ENCODE measurements at regions not wholly inside any gene's neighbourhood (a gene's known extent, or its start where the extent isn't known, plus 50 kb on each side); places are given as distances from the start of the nearest gene placed in this dataset.
"Not testable (repeated sequence)": the region's sequence is repeated elsewhere in the genome, so short reads cannot be mapped to it uniquely, and the experiment has no call there.

- H3K4me1 Mint-ChIP-seq: no peaks in the 10 kb centered on the region
- no peak for ATAC-seq
- no peaks in the 10 kb centered on the region for H3K36me3 Mint-ChIP-seq
- no peaks in the 10 kb centered on the region for H3K9me3 Mint-ChIP-seq
- H3K27me3 Mint-ChIP-seq: peaks cover 30% of the 10 kb centered on the region
- no peak overlapping the region for H3K4me3 Mint-ChIP-seq
- H3K27ac Mint-ChIP-seq: no peak overlapping the region
Observed at GRCh38 chr14:23863836-23864235, 89.7 kb upstream of the DHRS4 start.

DNA sequence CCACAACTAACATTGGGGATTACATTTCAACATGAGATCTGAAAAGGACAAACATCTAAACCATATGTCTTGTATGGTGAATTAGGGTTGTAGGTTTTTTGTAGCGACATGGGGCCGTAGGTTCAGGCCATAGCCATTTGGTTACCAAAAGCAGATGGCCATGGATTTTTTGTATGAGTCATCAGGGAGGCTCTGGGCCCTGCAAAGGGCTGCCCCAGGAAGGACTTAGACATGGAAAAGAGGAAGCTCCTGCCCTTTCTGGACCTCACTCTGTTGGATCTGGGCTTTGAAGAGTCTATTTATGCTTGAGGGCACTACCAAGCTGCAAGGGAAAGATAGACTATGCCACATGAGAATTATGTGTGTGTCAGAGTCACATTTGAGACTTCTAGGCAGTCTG, 89.3 kb upstream of the DHRS4 start:
- no peak for ATAC-seq
- H3K27ac Mint-ChIP-seq: no peak overlapping the region
- no peak overlapping the region for H3K4me3 Mint-ChIP-seq
- H3K4me1 Mint-ChIP-seq: no peaks in the 10 kb centered on the region
- no peaks in the 10 kb centered on the region for H3K9me3 Mint-ChIP-seq
- no peaks in the 10 kb centered on the region for H3K36me3 Mint-ChIP-seq
- H3K27me3 Mint-ChIP-seq: peaks cover 30% of the 10 kb centered on the region

DNA sequence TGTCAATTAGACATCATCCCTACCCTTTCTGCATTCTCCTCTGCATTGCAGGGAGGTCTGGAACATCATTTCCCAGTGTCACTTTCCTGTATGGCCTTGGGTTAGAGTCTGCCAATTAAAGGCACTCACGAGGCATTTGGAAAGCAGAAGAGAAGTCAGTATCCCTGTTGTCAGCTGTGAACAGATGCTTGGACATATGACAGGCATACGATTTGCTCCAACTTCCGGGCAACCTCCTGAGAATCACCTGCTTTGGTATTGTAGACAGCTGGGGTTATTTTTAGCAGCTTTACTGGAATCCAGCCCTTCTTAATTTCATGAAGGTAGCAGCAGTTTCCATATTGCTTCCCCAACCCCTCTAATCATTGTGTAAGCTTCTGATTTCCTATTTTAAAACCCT, 88.7 kb upstream of the DHRS4 start:
- H3K36me3 Mint-ChIP-seq: no peaks in the 10 kb centered on the region
- H3K27ac Mint-ChIP-seq: no peak overlapping the region
- ATAC-seq: no peak

GRCh38 chr14:23865502-23865901, 88.1 kb upstream of the DHRS4 start:
- Mint-ChIP-seq H3K4me1 (no peaks in the 10 kb centered on the region), H3K27ac (no peak overlapping the region), H3K36me3 (no peaks in the 10 kb centered on the region), H3K9me3 (peaks cover under 1% of the 10 kb centered on the region), H3K4me3 (no peak overlapping the region), H3K27me3 (peaks cover 34% of the 10 kb centered on the region)
- ATAC-seq: no peak

More for the DNA sequence above, 88.7 kb upstream of the DHRS4 start:
- H3K4me3 Mint-ChIP-seq: no peak overlapping the region
- peaks cover 32% of the 10 kb centered on the region for H3K27me3 Mint-ChIP-seq
- no peaks in the 10 kb centered on the region for H3K9me3 Mint-ChIP-seq
- no peaks in the 10 kb centered on the region for H3K4me1 Mint-ChIP-seq

GRCh38 chr14:23866269-23866668, 87.3 kb upstream of the DHRS4 start:
- Mint-ChIP-seq H3K9me3 (peaks cover 3% of the 10 kb centered on the region), H3K4me1 (no peaks in the 10 kb centered on the region), H3K4me3 (no peak overlapping the region), H3K27me3 (peaks cover 39% of the 10 kb centered on the region), H3K27ac (no peak overlapping the region), H3K36me3 (no peaks in the 10 kb centered on the region)
- no peak for ATAC-seq

- ATAC-seq: no peak
- no peak overlapping the region for H3K27ac Mint-ChIP-seq
- no peak overlapping the region for H3K4me3 Mint-ChIP-seq
- no peaks in the 10 kb centered on the region for H3K4me1 Mint-ChIP-seq
- H3K27me3 Mint-ChIP-seq: peaks cover 39% of the 10 kb centered on the region
- peaks cover 3% of the 10 kb centered on the region for H3K9me3 Mint-ChIP-seq
- no peaks in the 10 kb centered on the region for H3K36me3 Mint-ChIP-seq
Observed at GRCh38 chr14:23869078-23869719, 84.4 kb upstream of the DHRS4 start.

DNA sequence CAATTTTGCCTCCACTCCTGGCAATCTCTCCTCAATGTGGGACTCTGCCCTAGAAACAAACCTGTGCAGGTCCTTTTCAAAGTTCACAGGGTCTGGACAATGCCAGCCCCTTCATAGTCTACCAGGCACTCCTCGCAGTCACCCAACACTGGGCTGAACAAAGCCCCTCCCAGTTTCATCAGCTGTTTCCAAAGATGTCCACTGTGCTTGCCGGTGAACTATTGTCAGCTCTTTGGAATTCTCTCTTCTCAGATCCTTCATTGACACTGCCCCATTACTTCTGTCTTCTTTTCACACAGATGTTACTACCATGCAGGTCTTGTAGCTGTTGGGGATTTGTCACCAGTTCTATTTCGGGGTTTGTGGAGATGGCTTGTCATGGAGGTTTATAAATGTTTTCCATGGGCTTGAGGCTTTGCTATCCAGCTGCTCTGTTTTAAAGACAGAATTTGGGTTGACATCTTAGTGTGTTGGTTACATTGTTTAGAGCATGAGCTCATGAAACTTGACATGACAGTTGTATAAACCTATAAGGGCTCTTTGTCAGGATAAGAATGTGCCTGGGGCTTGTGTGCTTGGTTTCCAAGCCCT, 77.3 kb upstream of the DHRS4 start:
- Mint-ChIP-seq H3K36me3 (no peaks in the 10 kb centered on the region), H3K27me3 (peaks cover 10% of the 10 kb centered on the region), H3K27ac (no peak overlapping the region), H3K4me1 (no peaks in the 10 kb centered on the region), H3K4me3 (no peak overlapping the region), H3K9me3 (no peaks in the 10 kb centered on the region)
- ATAC-seq: no peak

- Mint-ChIP-seq H3K9me3 (no peaks in the 10 kb centered on the region), H3K27me3 (peaks cover 10% of the 10 kb centered on the region), H3K4me3 (no peak overlapping the region), H3K27ac (peak overlapping the region; percentile 60), H3K4me1 (no peaks in the 10 kb centered on the region), H3K36me3 (no peaks in the 10 kb centered on the region)
- peak; percentile 72 for ATAC-seq
Observed at GRCh38 chr14:23877111-23877510, 76.5 kb upstream of the DHRS4 start.

DNA sequence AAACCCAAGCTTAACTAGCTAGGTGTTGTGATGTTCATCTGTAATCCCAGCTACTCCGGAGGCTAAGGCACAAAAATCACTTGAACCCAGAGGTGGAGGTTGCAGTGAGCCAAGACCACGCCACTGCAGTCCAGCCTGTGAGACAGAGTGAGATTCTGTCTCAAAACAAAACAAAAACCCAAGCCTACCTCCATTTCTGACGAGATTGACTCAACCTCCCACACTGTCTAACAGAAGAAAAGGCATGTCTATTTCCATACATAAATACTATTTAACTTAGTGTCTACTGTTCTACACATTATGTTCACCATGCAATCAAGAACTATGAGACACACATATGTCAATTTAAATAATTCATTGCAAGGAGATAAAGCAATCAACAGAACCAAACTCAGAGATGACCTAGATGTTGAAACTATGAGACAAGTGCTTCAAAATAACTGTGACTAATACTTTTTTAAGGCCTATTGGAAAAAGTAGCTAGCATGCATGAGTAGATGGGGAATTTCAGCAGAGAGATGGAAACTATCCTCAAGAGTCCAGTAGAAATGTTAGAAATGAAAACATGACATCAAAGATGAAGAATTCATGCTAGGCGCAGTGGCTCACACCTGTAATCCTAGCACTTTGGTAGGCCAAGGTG, 75.9 kb upstream of the DHRS4 start:
- Mint-ChIP-seq H3K4me3 (no peak overlapping the region), H3K27me3 (peaks cover 10% of the 10 kb centered on the region), H3K36me3 (no peaks in the 10 kb centered on the region), H3K9me3 (no peaks in the 10 kb centered on the region), H3K4me1 (peaks cover 2% of the 10 kb centered on the region), H3K27ac (peak overlapping the region; percentile 60)
- peak; percentile 75 for ATAC-seq

DNA sequence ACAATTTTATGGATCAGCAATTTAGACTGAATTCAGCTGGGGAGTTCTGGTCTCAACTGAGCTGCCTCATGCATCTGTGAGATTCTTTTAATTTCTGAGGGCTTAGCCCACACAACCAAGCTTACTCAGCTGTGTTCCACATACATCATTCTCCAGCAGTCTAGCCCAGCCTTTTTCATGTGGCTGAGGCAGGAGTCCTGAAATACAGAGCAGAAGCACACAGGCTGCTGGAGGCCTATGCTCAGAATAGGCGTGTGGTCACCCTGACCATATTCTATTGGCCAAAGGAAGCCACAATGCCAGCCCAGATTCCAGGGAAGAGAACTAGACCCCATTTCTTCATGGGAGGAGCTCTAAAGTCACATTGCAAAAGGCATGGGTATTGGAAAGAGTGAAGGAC, 72.3 kb upstream of the DHRS4 start:
- no peak overlapping the region for H3K27ac Mint-ChIP-seq
- H3K36me3 Mint-ChIP-seq: no peaks in the 10 kb centered on the region
- H3K4me1 Mint-ChIP-seq: peaks cover 8% of the 10 kb centered on the region
- H3K27me3 Mint-ChIP-seq: peaks cover 4% of the 10 kb centered on the region
- no peaks in the 10 kb centered on the region for H3K9me3 Mint-ChIP-seq
- H3K4me3 Mint-ChIP-seq: no peak overlapping the region
- no peak for ATAC-seq

DNA sequence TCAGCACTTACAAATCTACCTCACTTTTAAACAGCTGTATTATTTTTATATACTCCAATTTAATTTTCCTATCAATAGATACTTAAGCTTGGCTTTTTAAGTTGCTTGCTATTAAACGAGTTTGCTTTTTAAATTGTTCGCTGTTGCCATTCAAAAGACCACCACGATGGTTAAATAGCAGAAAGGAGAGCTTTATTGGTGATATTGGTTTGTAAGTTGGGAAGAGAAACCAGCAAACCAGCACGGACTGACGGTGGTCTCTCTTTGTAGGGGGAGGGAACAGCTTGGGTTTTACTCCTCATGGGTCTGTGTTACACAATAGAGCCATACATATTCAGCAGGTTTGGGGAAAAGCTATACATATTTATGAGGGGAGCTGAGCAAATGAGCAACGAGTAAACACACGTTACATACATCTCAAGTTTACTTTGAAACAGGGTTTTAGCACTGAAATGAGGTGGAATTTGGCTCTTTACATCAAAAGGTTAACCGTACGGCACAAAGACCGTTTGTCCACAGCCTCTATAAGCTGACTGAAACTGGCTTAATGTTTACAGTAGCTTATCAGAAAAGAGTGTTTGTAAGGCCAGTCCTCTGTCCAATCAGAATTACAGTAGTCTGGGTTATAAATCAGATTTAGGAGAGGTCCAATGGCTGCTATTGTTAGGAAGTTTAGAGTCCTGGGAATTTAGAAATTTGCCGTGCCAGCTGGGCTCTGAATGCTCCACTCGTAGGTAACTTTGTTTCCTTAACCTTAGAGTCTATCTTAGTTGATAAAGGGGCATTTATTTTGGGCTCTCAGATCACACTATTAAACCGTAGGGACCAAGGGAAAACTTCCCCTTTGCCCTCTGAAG, 69.7 kb upstream of the DHRS4 start:
- Mint-ChIP-seq H3K9me3 (peaks cover 7% of the 10 kb centered on the region), H3K4me3 (no peak overlapping the region), H3K27me3 (peaks cover 19% of the 10 kb centered on the region), H3K4me1 (peaks cover 8% of the 10 kb centered on the region), H3K27ac (no peak overlapping the region), H3K36me3 (peaks cover 5% of the 10 kb centered on the region)
- ATAC-seq: no peak

DNA sequence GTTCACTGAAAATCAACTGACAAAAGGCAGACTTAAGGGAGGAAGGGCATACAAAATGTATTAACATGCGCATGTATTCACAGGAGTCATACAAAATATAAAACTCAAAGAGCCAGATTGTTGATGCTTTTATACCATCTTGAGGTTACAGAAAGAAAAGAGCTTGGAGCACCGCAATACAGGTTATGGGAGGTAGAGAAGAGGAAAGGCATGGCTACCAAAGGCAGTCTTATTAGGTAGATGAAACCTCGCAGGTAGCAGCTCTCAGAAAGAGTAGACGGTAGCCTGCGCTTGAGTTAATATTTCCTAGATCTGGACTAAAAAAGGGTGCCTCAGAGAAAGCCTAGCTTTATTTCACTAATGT, 69.0 kb upstream of the DHRS4 start:
- H3K4me1 Mint-ChIP-seq: peaks cover 8% of the 10 kb centered on the region
- H3K27ac Mint-ChIP-seq: no peak overlapping the region
- peaks cover 7% of the 10 kb centered on the region for H3K9me3 Mint-ChIP-seq
- peaks cover 25% of the 10 kb centered on the region for H3K27me3 Mint-ChIP-seq
- H3K4me3 Mint-ChIP-seq: no peak overlapping the region
- H3K36me3 Mint-ChIP-seq: peaks cover 5% of the 10 kb centered on the region
- ATAC-seq: no peak

DNA sequence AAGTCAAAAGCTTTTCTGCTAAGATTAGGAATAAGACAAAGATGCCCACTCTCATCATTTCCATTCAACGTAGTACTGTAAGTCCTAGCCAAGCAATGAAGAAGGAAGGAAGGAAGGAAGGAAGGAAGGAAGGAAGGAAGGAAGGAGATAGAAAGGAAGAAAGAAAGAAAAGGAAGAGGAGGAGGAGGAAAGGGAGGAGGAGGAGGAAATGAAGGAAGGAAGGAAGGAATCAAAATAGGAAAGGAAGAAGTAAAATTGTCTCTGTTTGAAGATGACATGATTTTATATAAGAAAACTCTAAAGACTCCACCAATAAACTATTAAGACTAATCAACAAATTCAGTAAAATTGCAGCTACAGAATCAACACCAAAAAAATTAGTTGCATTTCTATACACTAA, 66.0 kb upstream of the DHRS4 start:
- H3K4me3 Mint-ChIP-seq: no peak overlapping the region
- no peak overlapping the region for H3K27ac Mint-ChIP-seq
- peaks cover 7% of the 10 kb centered on the region for H3K9me3 Mint-ChIP-seq
- no peak for ATAC-seq
- H3K27me3 Mint-ChIP-seq: peaks cover 40% of the 10 kb centered on the region
- H3K4me1 Mint-ChIP-seq: peaks cover 8% of the 10 kb centered on the region
- H3K36me3 Mint-ChIP-seq: peaks cover 5% of the 10 kb centered on the region

DNA sequence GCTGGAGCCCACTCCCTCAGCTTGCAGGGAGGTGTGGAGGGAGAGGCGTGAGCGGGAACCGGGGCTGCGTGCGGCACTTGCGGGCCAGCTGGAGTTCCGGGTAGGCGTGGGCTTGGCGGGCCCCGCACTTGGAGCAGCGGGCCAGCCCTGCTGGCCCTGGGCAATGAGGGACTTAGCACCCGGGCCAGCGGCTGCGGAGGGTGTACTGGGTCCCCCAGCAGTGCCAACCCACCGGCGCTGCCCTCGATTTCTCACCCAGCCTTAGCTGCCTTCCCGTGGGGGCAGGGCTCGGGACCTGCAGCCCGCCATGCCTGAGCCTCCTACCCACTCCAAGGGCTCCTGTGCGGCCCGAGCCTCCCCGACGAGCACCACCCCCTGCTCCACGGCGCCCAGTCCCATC, 61.9 kb upstream of the DHRS4 start:
- not testable (repeated sequence) for H3K4me3 Mint-ChIP-seq, ATAC-seq, H3K36me3 Mint-ChIP-seq, H3K9me3 Mint-ChIP-seq, H3K27ac Mint-ChIP-seq, H3K4me1 Mint-ChIP-seq
- H3K27me3 Mint-ChIP-seq: peaks cover 37% of the 10 kb centered on the region

DNA sequence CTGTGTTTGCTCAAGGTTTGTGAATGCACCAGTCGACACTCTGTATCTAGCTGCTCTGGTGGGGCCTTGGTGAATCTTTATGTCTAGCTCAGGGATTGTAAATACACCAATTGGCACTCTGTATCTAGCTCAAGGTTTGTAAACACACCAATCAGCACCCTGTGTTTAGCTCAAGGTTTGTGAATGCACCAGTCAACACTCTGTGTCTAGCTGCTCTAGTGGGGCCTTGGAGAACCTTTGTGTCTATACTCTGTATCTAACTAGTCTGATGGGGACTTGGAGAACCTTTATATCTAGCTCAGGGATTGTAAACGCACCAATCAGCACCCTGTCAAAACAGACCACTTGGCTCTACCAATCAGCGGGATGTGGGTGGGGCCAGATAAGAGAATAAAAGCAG, 61.3 kb upstream of the DHRS4 start:
- H3K4me3 Mint-ChIP-seq, H3K4me1 Mint-ChIP-seq, H3K9me3 Mint-ChIP-seq, H3K27ac Mint-ChIP-seq, H3K36me3 Mint-ChIP-seq, ATAC-seq: not testable (repeated sequence)
- H3K27me3 Mint-ChIP-seq: peaks cover 32% of the 10 kb centered on the region

All from stimulated activated memory B cell treated with anti-CD40 and anti-IgM and Interleukin-4, amounts not matched to agents 10 μg/mL and 1 μg/mL and 100 μg/mL, for 72 hours (primary cell).